GM23248 (cell line): ENCODE measurements at regions not wholly inside any gene's neighbourhood (a gene's known extent, or its start where the extent isn't known, plus 50 kb on each side); places are given as distances from the start of the nearest gene placed in this dataset.

Source experiments
- EZH2 ChIP-seq: fragments of 200-600 bp; sonication (generic); IDR thresholded peaks from 2 replicates; pipeline ENCODE4 v1.6.1; 2018; ENCODE audit warnings: antibody characterized with exemption, mild to moderate bottlenecking; ENCODE audit not compliant: insufficient read depth, poor library complexity, severe bottlenecking
- EZH2phosphoT487 ChIP-seq: fragments of 200-600 bp; sonication (generic); IDR thresholded peaks from 2 replicates; pipeline ENCODE4 v1.6.1; 2018; ENCODE audit warnings: antibody characterized with exemption, moderate library complexity, mild to moderate bottlenecking, low read depth; ENCODE audit not compliant: insufficient read depth

DNA sequence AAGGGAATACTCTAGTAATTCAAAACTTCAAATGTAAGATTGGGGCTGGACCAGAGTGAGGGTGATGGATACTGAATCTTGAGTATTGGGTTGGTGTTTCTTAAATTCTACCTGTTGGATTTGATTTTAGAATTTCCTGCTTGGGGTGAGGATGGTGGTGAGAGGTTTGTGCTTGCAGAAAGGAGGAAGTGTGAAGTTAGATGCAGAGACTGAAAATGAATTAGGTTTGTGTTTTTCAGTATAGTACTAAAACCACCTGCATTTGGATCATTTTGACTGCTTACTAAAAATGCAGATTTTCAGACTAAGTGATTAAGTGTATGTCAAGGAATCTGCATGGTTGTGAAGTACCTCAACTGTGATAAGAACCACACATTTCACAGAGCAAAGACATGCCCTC lies 131.5 kb upstream of the CENPE start:
- no peak for TF ChIP-seq EZH2phosphoT487
- no peak for TF ChIP-seq EZH2
